ENCODE measurements at regions not wholly inside any gene's neighbourhood (a gene's known extent, or its start where the extent isn't known, plus 50 kb on each side); places are given as distances from the start of the nearest gene placed in this dataset.

DNA sequence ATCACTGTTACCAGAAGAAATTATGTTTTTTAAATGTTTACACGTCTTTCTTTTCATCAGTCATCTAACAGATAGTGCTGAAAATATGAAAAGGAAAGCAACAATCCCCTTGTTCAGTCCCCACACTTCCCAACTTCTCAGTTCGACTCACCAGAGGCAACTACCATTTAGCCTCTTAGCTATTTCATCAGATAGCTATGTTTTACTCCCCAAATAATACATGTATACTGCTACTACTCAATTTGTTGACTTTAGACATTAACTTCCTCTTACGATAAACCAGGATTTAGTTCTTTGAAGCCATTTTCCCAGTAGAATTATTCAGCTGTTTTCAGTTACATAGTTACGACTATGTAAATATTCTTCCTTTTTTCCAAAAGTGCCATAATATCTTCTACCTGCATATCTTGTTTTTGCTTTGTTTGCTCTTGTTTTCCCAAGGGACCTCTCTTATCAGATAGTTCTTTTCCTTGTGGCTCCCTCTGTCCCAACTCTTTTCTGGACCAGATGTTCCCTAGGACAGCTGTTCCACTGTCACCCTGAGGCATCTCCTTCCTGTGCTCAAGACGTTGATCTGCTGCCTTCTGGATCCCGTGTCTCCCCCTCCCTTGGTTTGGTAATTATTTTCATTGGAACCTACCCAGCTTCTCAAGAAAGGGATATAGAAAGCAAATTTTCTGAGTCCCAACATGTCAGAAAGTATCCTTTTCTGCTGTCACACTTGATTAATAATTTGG is 289.3 kb upstream of the TANK start:
- peak; percentile 10 for DNase-seq (ENCODE audit: low read depth)
- TF ChIP-seq CTCF (IDR thresholded peaks at IDR 0.05; ENCODE audit: control insufficient read depth, insufficient read depth, low read depth, low read length, missing control alignments) = no peak
- no peak overlapping the region for H3K4me3 ChIP-seq (ENCODE audit: control insufficient read depth, low read depth, low read length)

DNA sequence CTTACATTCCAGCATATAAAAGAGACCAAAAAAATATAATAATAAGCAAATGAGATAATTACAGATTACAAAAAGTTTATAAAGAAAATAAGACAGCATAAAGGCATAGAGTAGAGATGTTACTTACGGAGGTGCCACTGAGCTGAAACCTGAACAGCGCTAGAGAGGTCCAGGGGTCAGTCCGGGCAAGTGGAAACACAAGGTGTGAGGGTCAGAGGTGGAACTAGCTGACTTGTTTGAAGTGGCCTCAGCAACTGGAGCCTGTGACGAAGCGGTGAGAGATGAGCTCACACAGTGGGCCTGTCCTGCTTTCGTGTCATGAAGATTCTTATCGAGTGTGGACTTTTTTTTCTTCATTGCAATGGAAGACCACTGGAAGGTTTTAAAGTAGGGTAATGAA is 288.3 kb upstream of the TANK start:
- no peak for TF ChIP-seq CTCF (IDR thresholded peaks at IDR 0.05; ENCODE audit: control insufficient read depth, insufficient read depth, low read depth, low read length, missing control alignments)
- DNase-seq (ENCODE audit: low read depth) = no peak

GRCh38 chr2:160876029-160876428 is 284.2 kb upstream of the TANK start:
- no peak for DNase-seq (ENCODE audit: low read depth)
- TF ChIP-seq CTCF (IDR thresholded peaks at IDR 0.05; ENCODE audit: control insufficient read depth, insufficient read depth, low read depth, low read length, missing control alignments) = no peak
- no peak overlapping the region for H3K4me3 ChIP-seq (ENCODE audit: control insufficient read depth, low read depth, low read length)

More for the DNA sequence above, 288.3 kb upstream of the TANK start:
- no peak overlapping the region for H3K4me3 ChIP-seq (ENCODE audit: control insufficient read depth, low read depth, low read length)

DNA sequence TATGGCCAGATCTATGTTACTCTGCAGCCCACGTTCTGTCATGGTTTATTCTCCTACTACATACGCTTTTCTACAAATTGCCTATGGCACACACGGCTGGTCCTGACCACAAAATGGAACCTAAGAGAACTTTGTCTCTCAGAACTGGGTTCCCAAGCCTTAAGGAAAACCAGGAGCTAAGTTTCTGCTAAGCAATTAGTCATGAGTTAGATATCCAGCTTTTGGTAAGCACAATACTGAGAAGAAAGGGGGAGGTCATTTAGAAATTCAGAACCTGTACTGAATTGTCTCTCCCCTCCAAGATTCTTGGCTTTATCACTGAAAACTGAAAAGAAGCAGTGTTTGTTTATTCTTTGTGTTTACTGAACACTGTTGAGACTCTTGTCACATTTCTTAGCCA is 283.5 kb upstream of the TANK start:
- TF ChIP-seq CTCF (IDR thresholded peaks at IDR 0.05; ENCODE audit: control insufficient read depth, insufficient read depth, low read depth, low read length, missing control alignments) = no peak
- no peak for DNase-seq (ENCODE audit: low read depth)
- no peak overlapping the region for H3K4me3 ChIP-seq (ENCODE audit: control insufficient read depth, low read depth, low read length)

GRCh38 chr2:160878618-160879017 is 281.6 kb upstream of the TANK start:
- H3K4me3 ChIP-seq (ENCODE audit: control insufficient read depth, low read depth, low read length) = no peak overlapping the region
- no peak for DNase-seq (ENCODE audit: low read depth)
- TF ChIP-seq CTCF (IDR thresholded peaks at IDR 0.05; ENCODE audit: control insufficient read depth, insufficient read depth, low read depth, low read length, missing control alignments) = no peak

- no peak for TF ChIP-seq CTCF (IDR thresholded peaks at IDR 0.05; ENCODE audit: control insufficient read depth, insufficient read depth, low read depth, low read length, missing control alignments)
- no peak for DNase-seq (ENCODE audit: low read depth)
- H3K4me3 ChIP-seq (ENCODE audit: control insufficient read depth, low read depth, low read length) = no peak overlapping the region
Observed at GRCh38 chr2:160882906-160883305, 277.3 kb upstream of the TANK start.

All from AG09309 (cell line).